A549 (cell line): ENCODE measurements at regions not wholly inside any gene's neighbourhood (a gene's known extent, or its start where the extent isn't known, plus 50 kb on each side); places are given as distances from the start of the nearest gene placed in this dataset.

Experiments used
- ATAC-seq, 2 experiments: fragments of 200-7000 bp in 1 of 2; fragments of >200 bp in 1 of 2; cut with Nextera tagmentation in 1 of 2; cut with Tn5 transposase in 1 of 2; 3 replicates each; pipeline versions ENCODE4 v1.8.0 to v1.9.1; 2018 to 2020; ENCODE audit warnings: mild to moderate bottlenecking in 1 of 2, moderate library complexity in 1 of 2
- CTCF ChIA-PET: fragments of 300-600 bp; sonication (Branson Sonifier 250); formaldehyde crosslinking; extraction: SDS; loops from one replicate; lab custom pipeline; 2021; ENCODE audit warnings: antibody characterized with exemption, inconsistent platforms; lab: Yijun Ruan, JAX
- POLR2A ChIA-PET: fragments of 350-600 bp; formaldehyde crosslinking; extraction: SDS; loops from one replicate; lab custom pipeline; 2021; ENCODE audit warnings: antibody characterized with exemption, inconsistent platforms; lab: Yijun Ruan, JAX
- DNase-seq, 2 experiments: peaks; one replicate each; pipeline versions ENCODE4 v3.0.0 to v3.0.0-alpha.2; 2011 to 2016; ENCODE audit warnings: low read depth in 1 of 2, low spot score in 1 of 2
- FAIRE-seq: peaks from 2 replicates; lab custom pipeline; 2011; peaks lifted over from hg19 to GRCh38; lab: Jason Lieb, UNC
- H3K27ac ChIP-seq, 2 experiments: fragments of >200 bp; sonication (Bioruptor Twin); formaldehyde crosslinking; 3 replicates each; pipeline ENCODE4 v1.5.1; 2016 to 2017
- H3K4me1 ChIP-seq: fragments of >200 bp; sonication (Bioruptor Twin); formaldehyde crosslinking; 3 replicates; pipeline ENCODE4 v1.6.1; 2016
- H3K4me2 ChIP-seq: fragments of >200 bp; sonication (Bioruptor Twin); formaldehyde crosslinking; 3 replicates; pipeline ENCODE4 v1.6.1; 2016
- H3K4me3 ChIP-seq: fragments of >200 bp; sonication (Bioruptor Twin); formaldehyde crosslinking; 3 replicates; pipeline ENCODE4 v1.5.1; 2016
- H3K9me3 ChIP-seq: fragments of >200 bp; sonication (Bioruptor Twin); formaldehyde crosslinking; 3 replicates; pipeline ENCODE4 v1.6.1; 2016
- BCL3 ChIP-seq: fragments of >200 bp; sonication (Bioruptor Twin); formaldehyde crosslinking; IDR thresholded peaks from 3 replicates; pipeline ENCODE4 v1.6.1; 2016
- BHLHE40 ChIP-seq: IDR thresholded peaks from 2 replicates; pipeline ENCODE4 v1.6.1; 2012; ENCODE audit warnings: low read depth, low read length, inconsistent platforms
- CBX8 ChIP-seq: fragments of 200-600 bp; sonication (generic); IDR thresholded peaks from 2 replicates; pipeline ENCODE4 v1.6.1; 2016
- CEBPB ChIP-seq, 2 experiments: fragments of >200 bp in 1 of 2; sonication (Bioruptor Twin) in 1 of 2; formaldehyde crosslinking in 1 of 2; IDR thresholded peaks; 2 replicates each; pipeline ENCODE4 v1.6.1; 2012 to 2016
- E2F6 ChIP-seq: IDR thresholded peaks from 2 replicates; pipeline ENCODE4 v1.6.1; 2012; ENCODE audit warnings: low read depth, borderline replicate concordance
- FOSL2 ChIP-seq, 2 experiments: fragments of 450-650 bp in 1 of 2; fragments of >200 bp in 1 of 2; sonication (Bioruptor Twin) in 1 of 2; formaldehyde crosslinking; IDR thresholded peaks; 2 replicates each; pipeline versions ENCODE4 v1.5.0 to v1.6.1; 2016 to 2020; ENCODE audit warnings: mild to moderate bottlenecking in 1 of 2, moderate library complexity in 1 of 2
- FOXS1 ChIP-seq: fragments of 250-450 bp; sonication (Bioruptor Pico); IDR thresholded peaks from 2 replicates; pipeline ENCODE4 v1.5.0; 2020; ENCODE audit warnings: mild to moderate bottlenecking, moderate library complexity
- HMGXB4 ChIP-seq: fragments of 250-450 bp; sonication (Bioruptor Pico); IDR thresholded peaks from 2 replicates; pipeline ENCODE4 v1.5.0; 2021; ENCODE audit warnings: mild to moderate bottlenecking, moderate library complexity, borderline replicate concordance
- MAZ ChIP-seq: fragments of 150-350 bp; IDR thresholded peaks from 2 replicates; pipeline ENCODE4 v1.6.1; 2014; ENCODE audit warnings: antibody characterized with exemption, low read depth, low read length, borderline replicate concordance
- MYC ChIP-seq: IDR thresholded peaks from 2 replicates; pipeline ENCODE4 v1.6.1; 2012; ENCODE audit warnings: mild to moderate bottlenecking, inconsistent platforms, low read length, improper control_type of control experiment, borderline replicate concordance
- NPAS2 ChIP-seq: fragments of 250-450 bp; sonication (Bioruptor Pico); IDR thresholded peaks from 2 replicates; pipeline ENCODE4 v1.8.0; 2022; ENCODE audit warnings: mild to moderate bottlenecking, moderate library complexity, borderline replicate concordance
- RFX5 ChIP-seq: fragments of 450-650 bp; IDR thresholded peaks from 2 replicates; pipeline ENCODE4 v1.7.1; 2014; ENCODE audit warnings: antibody characterized with exemption, mild to moderate bottlenecking, moderate library complexity
- RNF2 ChIP-seq: fragments of 200-600 bp; sonication (generic); IDR thresholded peaks from 2 replicates; pipeline ENCODE4 v1.6.1; 2016; ENCODE audit warnings: low read depth, mild to moderate bottlenecking, antibody characterized with exemption, moderate library complexity, borderline replicate concordance
- TFCP2L1 ChIP-seq: fragments of 250-450 bp; sonication (Bioruptor Pico); IDR thresholded peaks from 2 replicates; pipeline ENCODE4 v1.5.0; 2021; ENCODE audit warnings: mild to moderate bottlenecking
- TP53 ChIP-seq: fragments of 250-450 bp; sonication (Bioruptor Pico); IDR thresholded peaks from 2 replicates; pipeline ENCODE4 v1.5.0; 2021; ENCODE audit warnings: mild to moderate bottlenecking, moderate library complexity
- ZSCAN20 ChIP-seq: fragments of 250-450 bp; sonication (Bioruptor Pico); IDR thresholded peaks from 2 replicates; pipeline ENCODE4 v1.8.0; 2022; ENCODE audit warnings: mild to moderate bottlenecking, moderate library complexity
- WGBS: methylation state at CpG from one replicate; pipeline ENCODE4 v1.1.6; 2017; ENCODE audit errors: missing lambda C conversion rate; 5-methylcytosine and 5-hydroxymethylcytosine counted together
- TF ChIP-seq, protein P1 (sequence below): IDR thresholded peaks from 2 replicates; pipeline ENCODE4 v1.6.1; 2012
- TF ChIP-seq, protein P2 (sequence below): IDR thresholded peaks from 2 replicates; pipeline ENCODE4 v1.6.1; 2012

GRCh38 chr16:81164958-81165357 lies 68.8 kb upstream of the GCSH start (continued):
- TF ChIP-seq ZSCAN20 (CRISPR knock-in tag) (no peak), BCL3 (no peak), CEBPB (IDR thresholded peaks at IDR 0.05) (no peak), BHLHE40 (no peak), CBX8 (no peak), TP53 (CRISPR knock-in tag) (no peak)

GRCh38 chr16:81164481-81164880 lies 68.3 kb upstream of the GCSH start:
- ATAC-seq (no peak; a peak in 1 of 6 replicates), DNase-seq (no peak), FAIRE-seq (no peak)
- POLR2A ChIA-PET = no interaction called here
- WGBS = 66% methylated on average over 11 of the region's 11 CpGs
- TF ChIP-seq, protein P1, sequence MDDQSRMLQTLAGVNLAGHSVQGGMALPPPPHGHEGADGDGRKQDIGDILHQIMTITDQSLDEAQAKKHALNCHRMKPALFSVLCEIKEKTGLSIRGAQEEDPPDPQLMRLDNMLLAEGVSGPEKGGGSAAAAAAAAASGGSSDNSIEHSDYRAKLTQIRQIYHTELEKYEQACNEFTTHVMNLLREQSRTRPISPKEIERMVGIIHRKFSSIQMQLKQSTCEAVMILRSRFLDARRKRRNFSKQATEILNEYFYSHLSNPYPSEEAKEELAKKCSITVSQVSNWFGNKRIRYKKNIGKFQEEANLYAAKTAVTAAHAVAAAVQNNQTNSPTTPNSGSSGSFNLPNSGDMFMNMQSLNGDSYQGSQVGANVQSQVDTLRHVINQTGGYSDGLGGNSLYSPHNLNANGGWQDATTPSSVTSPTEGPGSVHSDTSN = no peak
- TF ChIP-seq, protein P2, sequence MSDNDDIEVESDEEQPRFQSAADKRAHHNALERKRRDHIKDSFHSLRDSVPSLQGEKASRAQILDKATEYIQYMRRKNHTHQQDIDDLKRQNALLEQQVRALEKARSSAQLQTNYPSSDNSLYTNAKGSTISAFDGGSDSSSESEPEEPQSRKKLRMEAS = no peak
- no peak for TF ChIP-seq MAZ
- no peak for TF ChIP-seq NPAS2 (CRISPR knock-in tag)
- no peak for TF ChIP-seq FOSL2 (IDR thresholded peaks at IDR 0.05)
- no peak for TF ChIP-seq FOSL2 (CRISPR knock-in tag; IDR thresholded peaks at IDR 0.05)
- no peak for TF ChIP-seq CBX8
- TF ChIP-seq TFCP2L1 = no peak
- TF ChIP-seq E2F6 = no peak
- TF ChIP-seq MYC = no peak
- no peak for TF ChIP-seq FOXS1 (CRISPR knock-in tag)
- Histone ChIP-seq H3K4me3 (no peak overlapping the region), H3K9me3 (no peaks in the 10 kb centered on the region), H3K27ac (no peak overlapping the region), H3K4me2 (no peak overlapping the region), H3K4me1 (no peaks in the 10 kb centered on the region)
- CTCF ChIA-PET = interaction anchor here (1.1 to 1.2 kb wide), 3 partner anchors 10 to 85 kb away, joined by 3 to 4 read pairs (median 4); no protein-coding TSS in a partner anchor

DNA sequence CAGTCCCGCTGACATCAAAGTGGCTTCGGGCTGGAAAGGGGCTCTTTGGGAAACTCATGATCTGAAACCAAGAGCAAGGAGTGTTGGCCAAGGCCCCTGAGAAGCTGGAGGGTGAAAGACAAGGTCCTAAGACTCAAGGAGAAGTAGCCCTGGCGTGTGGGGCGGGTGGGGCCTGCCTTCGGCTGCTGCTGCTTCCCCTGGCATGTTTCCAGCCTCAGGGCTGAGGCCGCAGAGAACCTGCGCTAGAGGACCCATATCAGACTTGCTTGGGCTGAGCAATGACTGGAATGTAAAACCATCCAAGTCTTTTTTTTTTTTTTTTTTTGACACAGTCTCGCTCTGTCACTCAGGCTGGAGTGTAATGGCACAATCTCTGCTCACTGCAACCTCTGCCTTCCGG lies 67.5 kb upstream of the GCSH start:
- Histone ChIP-seq H3K4me1 (no peaks in the 10 kb centered on the region), H3K27ac (no peak overlapping the region), H3K4me2 (no peak overlapping the region), H3K9me3 (no peaks in the 10 kb centered on the region), H3K4me3 (no peak overlapping the region)
- ATAC-seq (no peak), DNase-seq (no peak), FAIRE-seq (no peak)
- POLR2A ChIA-PET = no interaction called here
- CTCF ChIA-PET = interaction anchor here (0.8 to 1.2 kb wide), 3 partner anchors 10 to 84 kb away, joined by 3 to 4 read pairs (median 3); no protein-coding TSS in a partner anchor
- TF ChIP-seq RNF2 (no peak), RFX5 (no peak), HMGXB4 (CRISPR knock-in tag) (no peak)
- 80% methylated on average over 9 of the region's 9 CpGs for whole genome bisulfite sequencing
